ENCODE measurements at regions not wholly inside any gene's neighbourhood (a gene's known extent, or its start where the extent isn't known, plus 50 kb on each side); places are given as distances from the start of the nearest gene placed in this dataset.

DNA sequence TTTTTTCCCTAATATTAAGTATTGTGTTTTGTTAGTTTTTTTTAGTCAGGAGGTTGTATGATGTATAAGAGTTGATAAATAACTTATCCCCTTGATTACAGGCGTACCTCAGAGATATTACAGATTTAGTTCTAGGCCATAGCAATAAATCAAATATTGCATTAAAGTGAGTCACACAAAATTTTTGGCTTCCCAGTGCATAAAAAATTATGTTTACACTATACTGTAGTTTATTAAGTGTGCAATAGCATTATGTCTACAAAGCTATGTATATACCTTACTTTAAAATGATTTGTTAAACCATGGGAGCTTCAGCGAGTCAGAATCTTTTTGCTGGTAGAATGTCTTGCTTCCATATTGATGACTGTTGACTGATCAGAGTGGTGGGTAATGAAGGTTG, 1180.6 kb upstream of the CDH18 start:
- H2BK15ac ChIP-seq (replicated peaks; ENCODE audit: low read depth) = no peak overlapping the region
- H3K23ac ChIP-seq (ENCODE audit: low read length) = no peak overlapping the region
- no peak overlapping the region for H2BK5ac ChIP-seq (ENCODE audit: low read length)
- H3K4me2 ChIP-seq (ENCODE audit: low read length) = no peak overlapping the region
- no peak overlapping the region for H3K9ac ChIP-seq (ENCODE audit: low read length)
- H3K27ac ChIP-seq (ENCODE audit: low read depth, low read length) = no peak overlapping the region
- H2BK120ac ChIP-seq (ENCODE audit: low read depth, low read length) = no peak overlapping the region
- H3K27me3 ChIP-seq (ENCODE audit: insufficient read depth, low read length, poor library complexity) = no peaks in the 10 kb centered on the region
- H3K79me2 ChIP-seq (ENCODE audit: control insufficient read depth, insufficient read depth, low read length) = no peaks in the 10 kb centered on the region
- no peak overlapping the region for H3K56ac ChIP-seq (ENCODE audit: low read length)
- no peak overlapping the region for H3K4me3 ChIP-seq (ENCODE audit: low read length)
- H3K4ac ChIP-seq (ENCODE audit: low read depth, low read length) = no peak overlapping the region
- no peak overlapping the region for H2AK5ac ChIP-seq (ENCODE audit: low read length)
- WGBS (ENCODE audit: extremely low coverage, insufficient coverage, low lambda C conversion rate) = no CpG with 5 or more reads among the region's 2 CpGs
- no peaks in the 10 kb centered on the region for H3K36me3 ChIP-seq (ENCODE audit: control insufficient read depth, insufficient read depth, low read length)
- H3K18ac ChIP-seq (ENCODE audit: low read length) = no peak overlapping the region
- no peaks in the 10 kb centered on the region for H3K4me1 ChIP-seq (ENCODE audit: control insufficient read depth, low read depth, low read length)
- no peaks in the 10 kb centered on the region for H3K79me1 ChIP-seq (ENCODE audit: low read length)
- no peak overlapping the region for H4K8ac ChIP-seq (ENCODE audit: low read depth, low read length)
- DNase-seq = no peak
- H4K5ac ChIP-seq (ENCODE audit: low read length) = no peak overlapping the region

DNA sequence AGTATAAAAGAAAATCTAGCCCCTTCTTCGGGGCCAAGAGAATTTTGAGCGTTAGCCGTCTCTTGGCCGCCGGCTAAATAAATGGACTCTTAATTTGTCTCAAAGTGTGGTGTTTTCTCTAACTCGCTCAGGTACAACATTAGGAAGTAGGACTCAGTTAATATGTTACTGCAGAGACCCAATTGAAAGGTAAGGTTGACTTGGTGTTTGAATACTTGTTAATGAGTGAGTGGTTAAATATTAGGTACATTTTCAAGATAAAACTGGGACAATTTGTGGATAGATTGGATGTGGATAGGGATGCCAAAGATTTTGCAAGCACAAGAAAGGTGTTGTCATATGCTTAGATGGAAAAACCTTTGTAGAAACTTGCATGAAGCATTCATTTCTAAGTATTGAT, 1177.3 kb upstream of the CDH18 start:
- Histone ChIP-seq H3K9ac (ENCODE audit: low read length) (no peak overlapping the region), H3K23ac (ENCODE audit: low read length) (no peak overlapping the region), H3K79me2 (ENCODE audit: control insufficient read depth, insufficient read depth, low read length) (no peaks in the 10 kb centered on the region), H3K4ac (ENCODE audit: low read depth, low read length) (no peak overlapping the region), H2AK5ac (ENCODE audit: low read length) (no peak overlapping the region), H3K36me3 (ENCODE audit: control insufficient read depth, insufficient read depth, low read length) (no peaks in the 10 kb centered on the region), H4K8ac (ENCODE audit: low read depth, low read length) (no peak overlapping the region), H4K5ac (ENCODE audit: low read length) (no peak overlapping the region), H2BK5ac (ENCODE audit: low read length) (no peak overlapping the region), H3K4me1 (ENCODE audit: control insufficient read depth, low read depth, low read length) (no peaks in the 10 kb centered on the region), H3K79me1 (ENCODE audit: low read length) (no peaks in the 10 kb centered on the region), H2BK15ac (replicated peaks; ENCODE audit: low read depth) (no peak overlapping the region), H3K27me3 (ENCODE audit: insufficient read depth, low read length, poor library complexity) (no peaks in the 10 kb centered on the region), H3K56ac (ENCODE audit: low read length) (no peak overlapping the region), H3K27ac (ENCODE audit: low read depth, low read length) (no peak overlapping the region), H3K18ac (ENCODE audit: low read length) (no peak overlapping the region), H3K4me3 (ENCODE audit: low read length) (no peak overlapping the region), H3K4me2 (ENCODE audit: low read length) (no peak overlapping the region), H2BK120ac (ENCODE audit: low read depth, low read length) (no peak overlapping the region)
- no CpG with 5 or more reads among the region's 6 CpGs for WGBS (ENCODE audit: extremely low coverage, insufficient coverage, low lambda C conversion rate)
- no peak for DNase-seq

DNA sequence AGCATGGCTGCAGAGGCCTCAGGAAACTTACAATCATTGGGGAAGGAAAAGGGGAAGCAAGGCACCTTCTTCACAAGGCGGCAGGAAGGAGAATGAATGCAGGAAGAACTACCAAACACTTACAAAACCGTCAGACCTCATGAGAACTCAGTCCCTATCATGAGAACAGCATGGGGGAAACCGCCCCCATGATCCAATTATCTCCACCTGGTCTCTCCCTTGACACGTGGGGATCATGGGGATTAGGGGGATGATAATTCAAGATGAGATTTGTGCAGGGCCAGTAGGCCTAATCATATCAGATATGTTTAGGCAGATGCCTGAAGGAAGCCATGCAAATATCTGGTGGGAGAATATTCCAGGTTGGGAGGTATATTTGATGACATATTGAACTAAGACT, 1176.4 kb upstream of the CDH18 start:
- peak; percentile 63 for DNase-seq
- WGBS (ENCODE audit: extremely low coverage, insufficient coverage, low lambda C conversion rate) = no CpG with 5 or more reads among the region's 4 CpGs

DNA sequence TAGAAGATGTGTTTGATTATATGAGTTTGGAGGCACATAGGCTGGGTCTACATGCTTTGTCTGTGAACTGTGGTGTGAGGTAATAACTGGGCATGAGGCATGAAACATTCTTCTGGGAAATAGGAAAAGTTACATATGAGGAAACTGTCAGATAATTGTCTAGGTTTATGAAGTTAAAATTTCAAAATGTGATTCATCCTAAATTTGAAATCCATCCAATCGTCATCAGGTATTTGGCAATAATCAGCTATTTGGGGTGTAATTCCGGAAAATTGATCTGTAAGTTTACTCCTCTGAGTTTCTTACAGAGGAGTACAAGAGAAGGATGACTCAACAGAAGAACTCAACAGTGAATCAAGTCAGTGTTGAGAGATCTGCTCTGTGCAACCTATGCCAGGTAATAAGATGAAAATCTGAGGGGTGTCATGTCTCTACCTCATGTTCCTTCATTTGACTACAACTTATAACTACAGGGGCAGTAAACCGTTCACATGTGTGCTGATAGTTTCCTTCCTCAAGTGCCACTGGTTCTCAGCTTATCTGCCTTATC, 1171.6 kb upstream of the CDH18 start:
- no peak overlapping the region for H3K27ac ChIP-seq (ENCODE audit: low read depth, low read length)
- DNase-seq = no peak
- no peak overlapping the region for H4K5ac ChIP-seq (ENCODE audit: low read length)
- no peaks in the 10 kb centered on the region for H3K4me1 ChIP-seq (ENCODE audit: control insufficient read depth, low read depth, low read length)
- H4K8ac ChIP-seq (ENCODE audit: low read depth, low read length) = no peak overlapping the region
- no peak overlapping the region for H3K23ac ChIP-seq (ENCODE audit: low read length)
- no peak overlapping the region for H3K4me3 ChIP-seq (ENCODE audit: low read length)
- H3K27me3 ChIP-seq (ENCODE audit: insufficient read depth, low read length, poor library complexity) = no peaks in the 10 kb centered on the region
- no peak overlapping the region for H2AK5ac ChIP-seq (ENCODE audit: low read length)
- H3K79me2 ChIP-seq (ENCODE audit: control insufficient read depth, insufficient read depth, low read length) = no peaks in the 10 kb centered on the region
- no peak overlapping the region for H3K9ac ChIP-seq (ENCODE audit: low read length)
- no peaks in the 10 kb centered on the region for H3K36me3 ChIP-seq (ENCODE audit: control insufficient read depth, insufficient read depth, low read length)
- H2BK5ac ChIP-seq (ENCODE audit: low read length) = no peak overlapping the region
- no CpG with 5 or more reads among the region's 3 CpGs for WGBS (ENCODE audit: extremely low coverage, insufficient coverage, low lambda C conversion rate)
- no peak overlapping the region for H2BK15ac ChIP-seq (replicated peaks; ENCODE audit: low read depth)
- no peaks in the 10 kb centered on the region for H3K79me1 ChIP-seq (ENCODE audit: low read length)
- no peak overlapping the region for H3K4me2 ChIP-seq (ENCODE audit: low read length)
- H2BK120ac ChIP-seq (ENCODE audit: low read depth, low read length) = no peak overlapping the region
- no peak overlapping the region for H3K56ac ChIP-seq (ENCODE audit: low read length)
- no peak overlapping the region for H3K4ac ChIP-seq (ENCODE audit: low read depth, low read length)
- H3K18ac ChIP-seq (ENCODE audit: low read length) = no peak overlapping the region

More for the DNA sequence above, 1176.4 kb upstream of the CDH18 start:
- Histone ChIP-seq H3K9ac (ENCODE audit: low read length) (no peak overlapping the region), H3K56ac (ENCODE audit: low read length) (no peak overlapping the region), H3K4me2 (ENCODE audit: low read length) (no peak overlapping the region), H3K18ac (ENCODE audit: low read length) (no peak overlapping the region), H3K4me3 (ENCODE audit: low read length) (no peak overlapping the region), H3K4ac (ENCODE audit: low read depth, low read length) (no peak overlapping the region), H3K4me1 (ENCODE audit: control insufficient read depth, low read depth, low read length) (no peaks in the 10 kb centered on the region), H3K23ac (ENCODE audit: low read length) (no peak overlapping the region), H3K79me2 (ENCODE audit: control insufficient read depth, insufficient read depth, low read length) (no peaks in the 10 kb centered on the region), H2AK5ac (ENCODE audit: low read length) (no peak overlapping the region), H3K79me1 (ENCODE audit: low read length) (no peaks in the 10 kb centered on the region), H3K36me3 (ENCODE audit: control insufficient read depth, insufficient read depth, low read length) (no peaks in the 10 kb centered on the region), H4K8ac (ENCODE audit: low read depth, low read length) (no peak overlapping the region), H2BK15ac (replicated peaks; ENCODE audit: low read depth) (no peak overlapping the region), H2BK120ac (ENCODE audit: low read depth, low read length) (no peak overlapping the region), H4K5ac (ENCODE audit: low read length) (no peak overlapping the region), H2BK5ac (ENCODE audit: low read length) (no peak overlapping the region), H3K27me3 (ENCODE audit: insufficient read depth, low read length, poor library complexity) (no peaks in the 10 kb centered on the region), H3K27ac (ENCODE audit: low read depth, low read length) (peak overlapping the region; percentile 87)

DNA sequence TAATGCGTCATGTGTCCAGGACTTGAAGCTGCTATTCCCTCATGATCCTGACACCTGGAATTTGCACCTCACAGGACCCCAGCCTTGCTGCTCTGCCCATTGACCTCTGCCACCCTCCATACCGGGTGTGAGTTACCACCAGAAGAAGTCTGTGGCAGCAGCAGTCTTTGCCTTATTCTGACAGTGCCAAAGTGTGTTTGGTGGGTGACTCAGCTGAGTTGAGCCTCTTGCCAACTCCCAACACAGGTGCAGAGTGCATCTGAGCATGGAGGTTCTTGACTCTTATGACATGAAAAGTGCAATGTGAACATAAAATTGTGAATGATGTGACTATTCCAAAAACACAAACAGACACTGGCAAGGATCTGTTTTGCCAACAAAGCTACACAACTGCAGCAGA, 1166.5 kb upstream of the CDH18 start:
- WGBS (ENCODE audit: extremely low coverage, insufficient coverage, low lambda C conversion rate) = no CpG with 5 or more reads among the region's 2 CpGs
- H4K8ac ChIP-seq (ENCODE audit: low read depth, low read length) = no peak overlapping the region

DNA sequence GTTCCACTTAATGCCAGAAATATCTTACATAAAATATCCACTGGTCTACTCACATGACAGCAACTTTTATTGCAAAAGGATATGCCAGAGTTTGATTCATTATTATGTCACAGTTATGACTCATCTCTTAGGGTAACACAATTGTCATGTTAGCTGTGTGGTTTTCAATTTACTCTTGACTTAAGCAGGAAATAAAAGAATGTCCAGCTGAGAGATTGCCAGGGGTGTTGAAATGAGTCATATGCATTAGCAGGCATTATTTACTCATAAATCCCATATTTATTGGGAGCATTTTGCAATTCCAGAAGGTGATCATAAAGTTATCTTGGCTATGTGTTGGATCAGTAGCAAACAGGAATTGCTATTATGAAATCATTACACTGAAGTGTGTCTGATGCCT, 1164.6 kb upstream of the CDH18 start:
- H3K79me1 ChIP-seq (ENCODE audit: low read length) = no peaks in the 10 kb centered on the region
- H3K36me3 ChIP-seq (ENCODE audit: control insufficient read depth, insufficient read depth, low read length) = no peaks in the 10 kb centered on the region
- H3K27me3 ChIP-seq (ENCODE audit: insufficient read depth, low read length, poor library complexity) = no peaks in the 10 kb centered on the region
- H2BK15ac ChIP-seq (replicated peaks; ENCODE audit: low read depth) = no peak overlapping the region
- H3K18ac ChIP-seq (ENCODE audit: low read length) = no peak overlapping the region
- no peak overlapping the region for H3K56ac ChIP-seq (ENCODE audit: low read length)
- H2AK5ac ChIP-seq (ENCODE audit: low read length) = no peak overlapping the region
- H3K4me3 ChIP-seq (ENCODE audit: low read length) = no peak overlapping the region
- no peak overlapping the region for H3K9ac ChIP-seq (ENCODE audit: low read length)
- no peak overlapping the region for H3K4ac ChIP-seq (ENCODE audit: low read depth, low read length)
- no peak overlapping the region for H4K8ac ChIP-seq (ENCODE audit: low read depth, low read length)
- no peaks in the 10 kb centered on the region for H3K4me1 ChIP-seq (ENCODE audit: control insufficient read depth, low read depth, low read length)
- no peak overlapping the region for H2BK5ac ChIP-seq (ENCODE audit: low read length)
- no peak for DNase-seq
- no peak overlapping the region for H3K23ac ChIP-seq (ENCODE audit: low read length)
- H3K27ac ChIP-seq (ENCODE audit: low read depth, low read length) = no peak overlapping the region
- no peak overlapping the region for H2BK120ac ChIP-seq (ENCODE audit: low read depth, low read length)
- H3K4me2 ChIP-seq (ENCODE audit: low read length) = no peak overlapping the region
- H4K5ac ChIP-seq (ENCODE audit: low read length) = no peak overlapping the region
- no peaks in the 10 kb centered on the region for H3K79me2 ChIP-seq (ENCODE audit: control insufficient read depth, insufficient read depth, low read length)

More for the DNA sequence above, 1166.5 kb upstream of the CDH18 start:
- Histone ChIP-seq H3K27ac (ENCODE audit: low read depth, low read length) (no peak overlapping the region), H3K4me1 (ENCODE audit: control insufficient read depth, low read depth, low read length) (no peaks in the 10 kb centered on the region), H3K9ac (ENCODE audit: low read length) (no peak overlapping the region), H3K79me2 (ENCODE audit: control insufficient read depth, insufficient read depth, low read length) (no peaks in the 10 kb centered on the region), H4K5ac (ENCODE audit: low read length) (no peak overlapping the region), H2BK15ac (replicated peaks; ENCODE audit: low read depth) (no peak overlapping the region), H3K23ac (ENCODE audit: low read length) (no peak overlapping the region), H2BK5ac (ENCODE audit: low read length) (no peak overlapping the region), H3K79me1 (ENCODE audit: low read length) (no peaks in the 10 kb centered on the region), H3K18ac (ENCODE audit: low read length) (no peak overlapping the region), H3K4ac (ENCODE audit: low read depth, low read length) (no peak overlapping the region), H2AK5ac (ENCODE audit: low read length) (no peak overlapping the region), H3K36me3 (ENCODE audit: control insufficient read depth, insufficient read depth, low read length) (no peaks in the 10 kb centered on the region), H3K56ac (ENCODE audit: low read length) (no peak overlapping the region), H3K4me3 (ENCODE audit: low read length) (no peak overlapping the region), H3K27me3 (ENCODE audit: insufficient read depth, low read length, poor library complexity) (no peaks in the 10 kb centered on the region), H2BK120ac (ENCODE audit: low read depth, low read length) (no peak overlapping the region), H3K4me2 (ENCODE audit: low read length) (no peak overlapping the region)
- DNase-seq = no peak

All from mesendoderm (in vitro differentiated cells).